ENCODE measurements at regions not wholly inside any gene's neighbourhood (a gene's known extent, or its start where the extent isn't known, plus 50 kb on each side); places are given as distances from the start of the nearest gene placed in this dataset.

DNA sequence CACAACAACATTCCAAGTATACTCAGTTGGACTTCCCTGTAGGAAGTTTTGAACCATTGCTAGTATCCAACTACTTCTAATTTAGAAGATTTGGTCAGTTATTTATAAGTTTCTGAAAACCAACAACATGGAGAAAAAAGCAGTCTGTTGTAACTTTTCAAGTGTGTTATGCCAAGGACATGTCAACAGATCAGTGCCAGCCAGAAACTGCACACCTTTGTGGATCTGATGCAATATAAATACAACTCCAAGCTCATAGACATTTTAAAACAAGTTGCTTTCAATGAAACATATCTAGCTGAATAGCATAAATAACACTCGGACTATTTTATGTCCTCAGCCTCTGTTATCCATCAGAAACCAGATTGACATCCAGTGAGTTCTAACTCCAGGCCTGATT lies 58.3 kb upstream of the CARMIL1 start:
- TF ChIP-seq, protein P1, sequence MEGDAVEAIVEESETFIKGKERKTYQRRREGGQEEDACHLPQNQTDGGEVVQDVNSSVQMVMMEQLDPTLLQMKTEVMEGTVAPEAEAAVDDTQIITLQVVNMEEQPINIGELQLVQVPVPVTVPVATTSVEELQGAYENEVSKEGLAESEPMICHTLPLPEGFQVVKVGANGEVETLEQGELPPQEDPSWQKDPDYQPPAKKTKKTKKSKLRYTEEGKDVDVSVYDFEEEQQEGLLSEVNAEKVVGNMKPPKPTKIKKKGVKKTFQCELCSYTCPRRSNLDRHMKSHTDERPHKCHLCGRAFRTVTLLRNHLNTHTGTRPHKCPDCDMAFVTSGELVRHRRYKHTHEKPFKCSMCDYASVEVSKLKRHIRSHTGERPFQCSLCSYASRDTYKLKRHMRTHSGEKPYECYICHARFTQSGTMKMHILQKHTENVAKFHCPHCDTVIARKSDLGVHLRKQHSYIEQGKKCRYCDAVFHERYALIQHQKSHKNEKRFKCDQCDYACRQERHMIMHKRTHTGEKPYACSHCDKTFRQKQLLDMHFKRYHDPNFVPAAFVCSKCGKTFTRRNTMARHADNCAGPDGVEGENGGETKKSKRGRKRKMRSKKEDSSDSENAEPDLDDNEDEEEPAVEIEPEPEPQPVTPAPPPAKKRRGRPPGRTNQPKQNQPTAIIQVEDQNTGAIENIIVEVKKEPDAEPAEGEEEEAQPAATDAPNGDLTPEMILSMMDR (conservative IDR thresholded peaks at IDR 0.05; ENCODE audit: low read depth, low read length): no peak
- TF ChIP-seq RAD21 (IDR thresholded peaks at IDR 0.05; ENCODE audit: low read length): no peak
- TF ChIP-seq, protein P2, sequence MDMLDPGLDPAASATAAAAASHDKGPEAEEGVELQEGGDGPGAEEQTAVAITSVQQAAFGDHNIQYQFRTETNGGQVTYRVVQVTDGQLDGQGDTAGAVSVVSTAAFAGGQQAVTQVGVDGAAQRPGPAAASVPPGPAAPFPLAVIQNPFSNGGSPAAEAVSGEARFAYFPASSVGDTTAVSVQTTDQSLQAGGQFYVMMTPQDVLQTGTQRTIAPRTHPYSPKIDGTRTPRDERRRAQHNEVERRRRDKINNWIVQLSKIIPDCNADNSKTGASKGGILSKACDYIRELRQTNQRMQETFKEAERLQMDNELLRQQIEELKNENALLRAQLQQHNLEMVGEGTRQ (IDR thresholded peaks at IDR 0.05; ENCODE audit: low read depth, low read length): no peak
- no peak for TF ChIP-seq POLR2A (IDR thresholded peaks at IDR 0.05; ENCODE audit: low read depth, low read length)
- no peak for TF ChIP-seq MAZ (IDR thresholded peaks at IDR 0.05; ENCODE audit: borderline replicate concordance, low read depth, low read length)
- no peak for TF ChIP-seq CEBPB (IDR thresholded peaks at IDR 0.05; ENCODE audit: low read depth, low read length)
- no peak for TF ChIP-seq MXI1 (IDR thresholded peaks at IDR 0.05; ENCODE audit: borderline replicate concordance, low read depth, low read length)
- TF ChIP-seq, protein P3, sequence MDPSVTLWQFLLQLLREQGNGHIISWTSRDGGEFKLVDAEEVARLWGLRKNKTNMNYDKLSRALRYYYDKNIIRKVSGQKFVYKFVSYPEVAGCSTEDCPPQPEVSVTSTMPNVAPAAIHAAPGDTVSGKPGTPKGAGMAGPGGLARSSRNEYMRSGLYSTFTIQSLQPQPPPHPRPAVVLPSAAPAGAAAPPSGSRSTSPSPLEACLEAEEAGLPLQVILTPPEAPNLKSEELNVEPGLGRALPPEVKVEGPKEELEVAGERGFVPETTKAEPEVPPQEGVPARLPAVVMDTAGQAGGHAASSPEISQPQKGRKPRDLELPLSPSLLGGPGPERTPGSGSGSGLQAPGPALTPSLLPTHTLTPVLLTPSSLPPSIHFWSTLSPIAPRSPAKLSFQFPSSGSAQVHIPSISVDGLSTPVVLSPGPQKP (IDR thresholded peaks at IDR 0.05; ENCODE audit: borderline replicate concordance, low read depth, low read length): no peak
- no peak for TF ChIP-seq SMC3 (IDR thresholded peaks at IDR 0.05; ENCODE audit: low read depth, low read length)
- TF ChIP-seq FOS (IDR thresholded peaks at IDR 0.05; ENCODE audit: low read depth, low read length): no peak

All from IMR-90 (cell line).